Epithelial cell of esophagus (primary cell): ENCODE measurements at regions not wholly inside any gene's neighbourhood (a gene's known extent, or its start where the extent isn't known, plus 50 kb on each side); places are given as distances from the start of the nearest gene placed in this dataset.
"Not testable (repeated sequence)": the region's sequence is repeated elsewhere in the genome, so short reads cannot be mapped to it uniquely, and the experiment has no call there.

ENCODE experiments used
- DNase-seq: peaks from one replicate; pipeline ENCODE4 v3.0.0; 2010; ENCODE audit warnings: low read depth
- H3K4me3 ChIP-seq: 2 replicates; pipeline ENCODE4 v1.5.1; 2011; ENCODE audit warnings: mild to moderate bottlenecking, low read length, control low read depth
- CTCF ChIP-seq: IDR thresholded peaks from 2 replicates; pipeline ENCODE4 v1.5.1; 2011; ENCODE audit warnings: low read depth, mild to moderate bottlenecking, low read length, control low read depth, inconsistent platforms; ENCODE audit not compliant: insufficient read depth; ENCODE audit errors: missing control alignments

- no peak for DNase-seq
- TF ChIP-seq CTCF = no peak
- no peak overlapping the region for H3K4me3 ChIP-seq
These were observed 353.9 kb upstream of the PKN2 start for GRCh38 chr1:88330201-88330600.

- no peak for TF ChIP-seq CTCF
These were observed 350.9 kb upstream of the PKN2 start for GRCh38 chr1:88333086-88333695.

GRCh38 chr1:88341447-88341846 lies 342.6 kb upstream of the PKN2 start:
- no peak for DNase-seq
- no peak for TF ChIP-seq CTCF
- no peak overlapping the region for H3K4me3 ChIP-seq

More at GRCh38 chr1:88333086-88333695, 350.9 kb upstream of the PKN2 start:
- H3K4me3 ChIP-seq = no peak overlapping the region
- no peak for DNase-seq

- DNase-seq, H3K4me3 ChIP-seq: not testable (repeated sequence)
These were observed 342.0 kb upstream of the PKN2 start for GRCh38 chr1:88342081-88342480.

GRCh38 chr1:88350648-88351047 lies 333.4 kb upstream of the PKN2 start:
- no peak overlapping the region for H3K4me3 ChIP-seq
- DNase-seq = no peak
- TF ChIP-seq CTCF = no peak

- H3K4me3 ChIP-seq = no peak overlapping the region
- no peak for TF ChIP-seq CTCF
- no peak for DNase-seq
These were observed 332.1 kb upstream of the PKN2 start for GRCh38 chr1:88351960-88352359.

GRCh38 chr1:88354256-88354655 lies 329.8 kb upstream of the PKN2 start:
- no peak for DNase-seq
- TF ChIP-seq CTCF = no peak
- H3K4me3 ChIP-seq = no peak overlapping the region
